Right lobe of liver (tissue), 4 donors: ENCODE measurements at regions not wholly inside any gene's neighbourhood (a gene's known extent, or its start where the extent isn't known, plus 50 kb on each side); places are given as distances from the start of the nearest gene placed in this dataset.

Source experiments
- CTCF ChIP-seq, 4 donors: fragments of 200-600 bp in 3 of 4; fragments of 450-650 bp in 1 of 4; IDR thresholded peaks; one replicate each; pipeline versions ENCODE4 v1.5.1 to v1.8.0; 2016 to 2022; ENCODE audit warnings: antibody characterized with exemption in 4 of 4, mild to moderate bottlenecking in 2 of 4
- POLR2A ChIP-seq: fragments of 450-650 bp; IDR thresholded peaks from one replicate; pipeline ENCODE4 v1.6.1; 2017; ENCODE audit warnings: antibody characterized with exemption, mild to moderate bottlenecking
- donor health status: DM: no; HTN: no; CAD: no.
- donor health status: DM: no; HTN: no; CAD: no.
- donor health status: DM: no; HTN: yes; CAD: no.

GRCh38 chr12:111230649-111231048 lies 138.2 kb downstream of the PHETA1 start:
- TF ChIP-seq CTCF (IDR thresholded peaks at IDR 0.05) (no peak), POLR2A (no peak)
